Tibial nerve (tissue), 4 donors: ENCODE measurements at regions not wholly inside any gene's neighbourhood (a gene's known extent, or its start where the extent isn't known, plus 50 kb on each side); places are given as distances from the start of the nearest gene placed in this dataset.

ENCODE experiments used
- DNase-seq, 2 donors: peaks; one replicate each; pipeline ENCODE4 v3.0.0-alpha.2; 2019; ENCODE audit warnings: low spot score in 2 of 2
- H3K27ac ChIP-seq, 4 donors: fragments of 200-600 bp; sonication (generic) in 3 of 4; one replicate each; pipeline ENCODE4 v1.5.1; 2017 to 2019; ENCODE audit warnings: mild to moderate bottlenecking in 1 of 4
- H3K27me3 ChIP-seq, 2 donors: fragments of 200-600 bp; sonication (generic) in 1 of 2; one replicate each; pipeline versions ENCODE4 v1.5.1 to v1.6.0; 2017 to 2019
- H3K36me3 ChIP-seq, 3 donors: fragments of 200-600 bp; sonication (generic); one replicate each; pipeline ENCODE4 v1.5.1; 2018 to 2019
- H3K4me1 ChIP-seq, 4 donors: fragments of 200-600 bp; sonication (generic) in 3 of 4; one replicate each; pipeline ENCODE4 v1.5.1; 2017 to 2019
- H3K4me3 ChIP-seq, 4 donors: fragments of 200-600 bp; sonication (generic) in 3 of 4; one replicate each; pipeline ENCODE4 v1.5.1; 2017 to 2019; ENCODE audit warnings: mild to moderate bottlenecking in 1 of 4, moderate library complexity in 1 of 4
- H3K9me3 ChIP-seq, 4 donors: fragments of 200-600 bp; sonication (generic) in 3 of 4; one replicate each; pipeline ENCODE4 v1.5.1; 2017 to 2019
- CTCF ChIP-seq, 5 experiments: fragments of 200-600 bp in 3 of 5; fragments of 450-650 bp in 2 of 5; sonication (generic) in 3 of 5; IDR thresholded peaks; one replicate each; pipeline ENCODE4 v1.5.1; 2016 to 2019; ENCODE audit warnings: antibody characterized with exemption in 5 of 5, mild to moderate bottlenecking in 3 of 5, moderate library complexity in 2 of 5
- EP300 ChIP-seq, 2 donors: sonication (generic); formaldehyde crosslinking; IDR thresholded peaks; one replicate each; pipeline ENCODE4 v1.6.1; 2017; ENCODE audit warnings: antibody characterized with exemption in 2 of 2, mild to moderate bottlenecking in 1 of 2
- POLR2A ChIP-seq, 2 donors: fragments of 450-650 bp; IDR thresholded peaks; one replicate each; pipeline ENCODE4 v1.6.1; 2017; ENCODE audit warnings: antibody characterized with exemption in 2 of 2, mild to moderate bottlenecking in 2 of 2, moderate library complexity in 2 of 2
- WGBS, 2 donors: methylation state at CpG; one replicate each; pipeline ENCODE4 v1.1.5; 2018; 5-methylcytosine and 5-hydroxymethylcytosine counted together

- Histone ChIP-seq H3K27me3 (no peaks in the 10 kb centered on the region), H3K36me3 (no peaks in the 10 kb centered on the region), H3K27ac (no peak overlapping the region), H3K9me3 (peaks cover 0 to 3% (median 0%) of the 10 kb centered on the region in 4 donors), H3K4me1 (no peaks in the 10 kb centered on the region), H3K4me3 (no peak overlapping the region)
- WGBS, 2 donors: 68 to 76% methylated on average over 2 of the region's 2 CpGs
- TF ChIP-seq EP300 (IDR thresholded peaks at IDR 0.05): no peak
- TF ChIP-seq CTCF (IDR thresholded peaks at IDR 0.05): no peak
- TF ChIP-seq POLR2A (IDR thresholded peaks at IDR 0.05): no peak
- no peak for DNase-seq
Measured at GRCh38 chr12:118495296-118495695, 118.9 kb downstream of the SUDS3 start.

- no peak overlapping the region for H3K27ac ChIP-seq
- no peaks in the 10 kb centered on the region for H3K4me1 ChIP-seq
- TF ChIP-seq POLR2A (IDR thresholded peaks at IDR 0.05) (no peak), CTCF (IDR thresholded peaks at IDR 0.05) (no peak), EP300 (IDR thresholded peaks at IDR 0.05) (no peak)
- DNase-seq: no peak
- H3K4me3 ChIP-seq: no peak overlapping the region
- H3K36me3 ChIP-seq: no peaks in the 10 kb centered on the region
- no peaks in the 10 kb centered on the region for H3K27me3 ChIP-seq
- WGBS, 2 donors: 72 to 80% methylated on average over 3 of the region's 3 CpGs
- H3K9me3 ChIP-seq: peaks cover 0 to 3% (median 0%) of the 10 kb centered on the region in 4 donors
Measured at GRCh38 chr12:118498171-118498570, 121.8 kb downstream of the SUDS3 start.

GRCh38 chr12:118500299-118500698 lies 123.9 kb downstream of the SUDS3 start:
- peaks cover 0 to 6% (median 0%) of the 10 kb centered on the region in 4 donors for H3K9me3 ChIP-seq
- DNase-seq: no peak

GRCh38 chr12:118501489-118501888 lies 125.1 kb downstream of the SUDS3 start:
- no peak for DNase-seq
- Histone ChIP-seq H3K27ac (no peak overlapping the region), H3K9me3 (peaks cover 0 to 4% (median 0%) of the 10 kb centered on the region in 4 donors), H3K4me1 (no peaks in the 10 kb centered on the region), H3K4me3 (no peak overlapping the region), H3K27me3 (no peaks in the 10 kb centered on the region), H3K36me3 (no peaks in the 10 kb centered on the region)
- no peak for TF ChIP-seq CTCF (IDR thresholded peaks at IDR 0.05)
- TF ChIP-seq POLR2A (IDR thresholded peaks at IDR 0.05): no peak
- TF ChIP-seq EP300 (IDR thresholded peaks at IDR 0.05): no peak
- WGBS, 2 donors: 60 to 67% methylated on average over 3 of the region's 3 CpGs

More at GRCh38 chr12:118500299-118500698, 123.9 kb downstream of the SUDS3 start:
- no peaks in the 10 kb centered on the region for H3K4me1 ChIP-seq
- no peak overlapping the region for H3K27ac ChIP-seq
- TF ChIP-seq POLR2A (IDR thresholded peaks at IDR 0.05) (no peak), EP300 (IDR thresholded peaks at IDR 0.05) (no peak), CTCF (IDR thresholded peaks at IDR 0.05) (no peak)
- 53 to 60% methylated on average over 7 of the region's 7 CpGs for WGBS, 2 donors
- H3K4me3 ChIP-seq: no peak overlapping the region
- H3K36me3 ChIP-seq: no peaks in the 10 kb centered on the region
- H3K27me3 ChIP-seq: no peaks in the 10 kb centered on the region

GRCh38 chr12:118503476-118503875 lies 127.1 kb downstream of the SUDS3 start:
- no peak overlapping the region for H3K27ac ChIP-seq
- no peak for DNase-seq
- H3K36me3 ChIP-seq: no peaks in the 10 kb centered on the region
- H3K4me3 ChIP-seq: no peak overlapping the region
- no peaks in the 10 kb centered on the region for H3K4me1 ChIP-seq
- 88 to 93% methylated on average over 3 of the region's 3 CpGs for WGBS, 2 donors
- TF ChIP-seq POLR2A (IDR thresholded peaks at IDR 0.05): no peak
- no peak for TF ChIP-seq CTCF (IDR thresholded peaks at IDR 0.05)
- no peak for TF ChIP-seq EP300 (IDR thresholded peaks at IDR 0.05)
- H3K9me3 ChIP-seq: peaks cover 0 to 9% (median 0%) of the 10 kb centered on the region in 4 donors
- H3K27me3 ChIP-seq: no peaks in the 10 kb centered on the region
